Memory B cell (primary cell): ENCODE measurements at regions not wholly inside any gene's neighbourhood (a gene's known extent, or its start where the extent isn't known, plus 50 kb on each side); places are given as distances from the start of the nearest gene placed in this dataset.

ENCODE experiments used
- ATAC-seq: fragments of 150-1000 bp; cut with Tn5 transposase; 2 replicates; pipeline ENCODE4 v1.10.0; 2021; ENCODE audit warnings: low read depth, mild to moderate bottlenecking, moderate library complexity
- DNase-seq, 2 donors: peaks; one replicate each; pipeline ENCODE4 v3.0.0; 2022; ENCODE audit warnings: low spot score in 2 of 2
- H3K27ac Mint-ChIP-seq: one replicate; pipeline ENCODE4 v1.8.0; 2022; ENCODE audit warnings: mild to moderate bottlenecking, moderate library complexity, mixed read lengths
- H3K27me3 Mint-ChIP-seq: one replicate; pipeline ENCODE4 v1.8.0; 2022; ENCODE audit warnings: mixed read lengths
- H3K36me3 Mint-ChIP-seq: one replicate; pipeline ENCODE4 v1.8.0; 2022; ENCODE audit warnings: mild to moderate bottlenecking, mixed read lengths
- H3K4me1 Mint-ChIP-seq: one replicate; pipeline ENCODE4 v1.8.0; 2022; ENCODE audit warnings: mixed read lengths
- H3K4me3 Mint-ChIP-seq: one replicate; pipeline ENCODE4 v1.8.0; 2022; ENCODE audit warnings: mild to moderate bottlenecking, moderate library complexity, mixed read lengths
- H3K9me3 Mint-ChIP-seq: one replicate; pipeline ENCODE4 v1.8.0; 2022; ENCODE audit warnings: mixed read lengths

DNA sequence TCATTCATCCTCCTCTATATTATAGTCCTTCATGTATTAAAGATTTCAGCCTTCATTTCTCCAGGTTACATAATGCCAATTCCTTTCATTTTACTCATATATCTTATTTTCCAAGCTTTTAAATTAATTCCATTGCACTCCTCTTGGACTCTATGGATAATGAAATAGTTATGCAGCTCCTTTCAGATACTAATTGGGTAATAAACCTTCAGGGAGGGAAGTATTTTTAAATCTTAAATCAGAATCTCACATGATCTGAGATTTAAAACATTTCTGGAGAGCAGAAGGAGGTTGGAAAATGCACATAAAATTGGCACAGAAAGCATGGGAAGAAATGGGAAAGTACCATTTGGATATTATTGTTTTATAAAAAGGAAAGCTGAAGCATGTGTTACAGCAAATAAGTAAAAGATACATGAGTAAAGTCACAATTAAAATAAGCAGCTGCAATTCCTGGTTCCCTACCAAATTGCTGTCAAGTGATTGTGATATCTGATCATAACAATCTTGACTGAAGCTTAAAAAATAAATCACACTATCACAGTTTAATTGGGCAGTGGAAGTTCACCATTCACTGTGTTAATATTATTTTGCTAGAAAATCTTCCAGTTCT is 257.9 kb upstream of the NREP start:
- peaks cover 3% of the 10 kb centered on the region for H3K27me3 Mint-ChIP-seq
- DNase-seq (no peak), ATAC-seq (no peak)
- H3K9me3 Mint-ChIP-seq = no peaks in the 10 kb centered on the region
- no peaks in the 10 kb centered on the region for H3K36me3 Mint-ChIP-seq
- H3K4me3 Mint-ChIP-seq = no peak overlapping the region
- H3K4me1 Mint-ChIP-seq = no peaks in the 10 kb centered on the region
- H3K27ac Mint-ChIP-seq = no peak overlapping the region

GRCh38 chr5:112013660-112014059 is 256.7 kb upstream of the NREP start:
- ATAC-seq (no peak), DNase-seq (no peak)
- Mint-ChIP-seq H3K4me1 (no peaks in the 10 kb centered on the region), H3K27ac (no peak overlapping the region), H3K27me3 (peaks cover 3% of the 10 kb centered on the region), H3K9me3 (no peaks in the 10 kb centered on the region), H3K4me3 (no peak overlapping the region), H3K36me3 (no peaks in the 10 kb centered on the region)

DNA sequence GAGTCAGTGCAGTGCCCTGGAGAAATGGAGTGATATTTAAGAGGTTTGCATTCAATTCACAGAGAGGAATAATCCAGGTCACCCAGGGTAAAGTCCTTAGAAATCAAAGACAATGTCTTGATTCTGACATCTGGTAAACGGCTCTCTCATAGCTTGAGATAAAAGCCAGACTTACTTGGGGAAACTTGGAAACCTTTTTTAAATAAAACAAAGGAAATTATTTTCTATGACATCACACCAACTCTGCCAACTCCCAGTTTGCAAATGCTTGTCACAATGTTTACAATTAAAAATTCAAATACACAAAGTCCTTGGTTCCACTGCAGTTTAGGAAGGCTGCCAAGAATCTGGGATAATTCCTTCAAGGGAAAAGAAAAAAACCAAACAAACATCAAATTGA is 255.1 kb upstream of the NREP start:
- no peak for DNase-seq
- ATAC-seq = no peak
- no peak overlapping the region for H3K27ac Mint-ChIP-seq

GRCh38 chr5:112010475-112010874 is 253.5 kb upstream of the NREP start:
- no peaks in the 10 kb centered on the region for H3K9me3 Mint-ChIP-seq
- H3K27me3 Mint-ChIP-seq = peaks cover 3% of the 10 kb centered on the region
- DNase-seq (no peak), ATAC-seq (no peak)
- H3K4me1 Mint-ChIP-seq = no peaks in the 10 kb centered on the region
- H3K4me3 Mint-ChIP-seq = no peak overlapping the region
- no peaks in the 10 kb centered on the region for H3K36me3 Mint-ChIP-seq
- no peak overlapping the region for H3K27ac Mint-ChIP-seq

More for the DNA sequence above, 255.1 kb upstream of the NREP start:
- no peaks in the 10 kb centered on the region for H3K36me3 Mint-ChIP-seq
- H3K9me3 Mint-ChIP-seq = no peaks in the 10 kb centered on the region
- H3K4me1 Mint-ChIP-seq = no peaks in the 10 kb centered on the region
- no peak overlapping the region for H3K4me3 Mint-ChIP-seq
- peaks cover 3% of the 10 kb centered on the region for H3K27me3 Mint-ChIP-seq

GRCh38 chr5:112006721-112007120 is 249.7 kb upstream of the NREP start:
- no peaks in the 10 kb centered on the region for H3K4me1 Mint-ChIP-seq
- no peak overlapping the region for H3K27ac Mint-ChIP-seq
- no peaks in the 10 kb centered on the region for H3K9me3 Mint-ChIP-seq
- ATAC-seq (no peak), DNase-seq (no peak)
- no peak overlapping the region for H3K4me3 Mint-ChIP-seq
- H3K36me3 Mint-ChIP-seq = no peaks in the 10 kb centered on the region
- peaks cover 3% of the 10 kb centered on the region for H3K27me3 Mint-ChIP-seq

DNA sequence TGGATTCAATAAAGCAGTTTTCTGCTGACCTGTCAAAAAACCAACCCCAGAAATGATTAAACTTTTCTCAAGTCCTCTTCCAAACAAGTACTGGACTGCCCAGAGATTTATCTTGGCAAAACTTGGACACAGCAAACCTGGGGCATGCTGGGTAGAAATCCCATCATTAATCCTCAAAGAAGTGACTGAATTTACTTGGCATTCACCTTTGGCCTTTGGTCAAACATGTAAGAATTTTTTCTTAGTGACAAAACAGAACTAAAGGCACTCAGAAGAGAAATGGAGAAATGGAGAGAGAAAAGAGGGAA is 248.6 kb upstream of the NREP start:
- H3K27ac Mint-ChIP-seq = no peak overlapping the region
- H3K36me3 Mint-ChIP-seq = no peaks in the 10 kb centered on the region
- H3K4me1 Mint-ChIP-seq = no peaks in the 10 kb centered on the region
- H3K27me3 Mint-ChIP-seq = peaks cover 3% of the 10 kb centered on the region
- no peak overlapping the region for H3K4me3 Mint-ChIP-seq
- DNase-seq (no peak), ATAC-seq (no peak)
- H3K9me3 Mint-ChIP-seq = no peaks in the 10 kb centered on the region

- H3K4me3 Mint-ChIP-seq = no peak overlapping the region
- no peak for ATAC-seq
- H3K27ac Mint-ChIP-seq = no peak overlapping the region
- no peaks in the 10 kb centered on the region for H3K4me1 Mint-ChIP-seq
- no peaks in the 10 kb centered on the region for H3K9me3 Mint-ChIP-seq
- DNase-seq = no peak
- H3K36me3 Mint-ChIP-seq = no peaks in the 10 kb centered on the region
- no peaks in the 10 kb centered on the region for H3K27me3 Mint-ChIP-seq
Observed at GRCh38 chr5:112004867-112005622, 248.1 kb upstream of the NREP start.

DNA sequence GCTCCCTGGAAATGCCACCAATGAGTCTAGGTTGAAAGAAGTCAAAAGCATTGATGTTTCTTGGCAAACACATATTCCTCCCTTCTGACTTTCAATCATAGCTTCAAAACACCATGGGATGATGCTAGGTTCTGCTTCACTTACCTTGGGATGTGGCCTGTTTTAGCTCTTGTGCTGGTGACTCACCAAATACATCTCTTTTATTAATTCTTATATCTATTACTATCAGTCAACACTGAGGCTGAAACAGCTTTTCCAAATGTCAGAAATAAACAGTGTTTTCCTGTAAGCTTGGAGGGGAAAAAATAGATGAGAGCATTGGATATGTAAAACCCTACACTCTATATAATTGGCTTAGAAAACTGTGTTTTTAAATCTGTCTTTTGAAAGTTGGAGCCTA is 245.4 kb upstream of the NREP start:
- ATAC-seq = no peak
- no peak for DNase-seq
- no peaks in the 10 kb centered on the region for H3K9me3 Mint-ChIP-seq
- H3K4me3 Mint-ChIP-seq = no peak overlapping the region
- H3K27me3 Mint-ChIP-seq = no peaks in the 10 kb centered on the region
- H3K36me3 Mint-ChIP-seq = no peaks in the 10 kb centered on the region
- H3K27ac Mint-ChIP-seq = no peak overlapping the region
- no peaks in the 10 kb centered on the region for H3K4me1 Mint-ChIP-seq

DNA sequence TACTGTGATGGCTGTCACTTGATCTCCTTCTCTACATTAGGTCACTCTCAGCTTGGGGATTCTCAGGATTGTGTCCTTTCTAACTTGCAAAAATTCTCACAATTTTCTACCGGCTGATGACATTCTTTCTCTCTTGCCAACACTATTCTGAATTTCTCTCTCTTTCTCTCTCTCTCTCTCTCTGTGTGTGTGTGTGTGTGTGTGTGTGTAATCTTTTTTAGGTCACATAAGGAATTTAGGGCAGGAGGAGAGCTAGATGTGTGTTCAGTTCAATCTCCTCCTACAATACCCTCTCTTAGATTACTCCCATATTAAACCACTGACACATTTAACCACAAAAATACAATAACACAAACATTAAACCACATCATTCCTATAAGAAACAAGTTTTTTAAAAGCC is 242.3 kb upstream of the NREP start:
- H3K4me3 Mint-ChIP-seq = no peak overlapping the region
- no peaks in the 10 kb centered on the region for H3K9me3 Mint-ChIP-seq
- no peaks in the 10 kb centered on the region for H3K4me1 Mint-ChIP-seq
- no peak overlapping the region for H3K27ac Mint-ChIP-seq
- no peaks in the 10 kb centered on the region for H3K36me3 Mint-ChIP-seq
- no peaks in the 10 kb centered on the region for H3K27me3 Mint-ChIP-seq
- DNase-seq (no peak), ATAC-seq (no peak)

- DNase-seq (no peak), ATAC-seq (no peak)
- H3K9me3 Mint-ChIP-seq = no peaks in the 10 kb centered on the region
- H3K36me3 Mint-ChIP-seq = no peaks in the 10 kb centered on the region
- no peak overlapping the region for H3K27ac Mint-ChIP-seq
- H3K4me3 Mint-ChIP-seq = no peak overlapping the region
- H3K4me1 Mint-ChIP-seq = no peaks in the 10 kb centered on the region
- H3K27me3 Mint-ChIP-seq = no peaks in the 10 kb centered on the region
Observed at GRCh38 chr5:111998871-111999270, 241.9 kb upstream of the NREP start.

DNA sequence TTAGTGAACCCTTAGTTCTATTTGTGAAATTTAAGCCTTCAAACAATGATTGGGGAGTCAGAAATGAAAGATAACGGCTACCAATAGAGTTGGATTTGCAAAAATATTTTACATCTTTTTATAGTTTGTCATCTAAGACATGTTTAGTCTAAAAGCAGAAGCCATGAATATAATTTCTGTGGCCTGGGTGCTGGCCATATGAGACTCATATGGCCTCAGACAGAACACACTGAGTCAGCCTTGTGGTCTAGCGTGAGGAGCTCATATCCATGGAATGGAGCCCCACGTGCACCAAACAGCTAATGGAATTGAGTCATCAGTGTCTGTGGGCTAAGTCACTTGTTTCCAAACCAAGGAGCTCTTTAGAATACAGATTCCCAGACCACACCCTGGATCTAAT is 240.7 kb upstream of the NREP start:
- H3K4me3 Mint-ChIP-seq = no peak overlapping the region
- H3K27me3 Mint-ChIP-seq = no peaks in the 10 kb centered on the region
- no peaks in the 10 kb centered on the region for H3K36me3 Mint-ChIP-seq
- DNase-seq (no peak), ATAC-seq (no peak)
- no peaks in the 10 kb centered on the region for H3K9me3 Mint-ChIP-seq
- no peaks in the 10 kb centered on the region for H3K4me1 Mint-ChIP-seq
- no peak overlapping the region for H3K27ac Mint-ChIP-seq

GRCh38 chr5:111997308-111997707 is 240.3 kb upstream of the NREP start:
- Mint-ChIP-seq H3K36me3 (no peaks in the 10 kb centered on the region), H3K27ac (no peak overlapping the region), H3K27me3 (no peaks in the 10 kb centered on the region), H3K9me3 (no peaks in the 10 kb centered on the region), H3K4me1 (no peaks in the 10 kb centered on the region), H3K4me3 (no peak overlapping the region)
- DNase-seq (no peak), ATAC-seq (no peak)

GRCh38 chr5:111996574-111996973 is 239.6 kb upstream of the NREP start:
- no peak overlapping the region for H3K27ac Mint-ChIP-seq

DNA sequence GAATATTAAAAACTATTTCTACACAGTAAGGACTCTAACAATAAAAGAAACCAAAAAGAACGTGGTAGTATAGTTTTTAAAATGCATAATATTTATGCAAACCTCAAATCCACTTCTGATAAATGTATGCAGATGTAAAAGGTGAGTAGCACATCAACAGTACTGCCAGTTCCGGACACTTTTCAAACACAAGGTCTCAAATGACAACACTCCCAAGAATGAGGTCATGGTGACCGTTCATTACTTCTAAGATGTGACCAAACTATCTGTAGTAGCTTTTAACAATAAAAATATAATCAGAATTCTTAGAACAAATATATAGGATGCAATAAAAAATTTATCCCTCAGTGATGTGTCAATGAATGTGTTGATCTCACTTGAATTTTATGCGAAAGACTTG is 238.7 kb upstream of the NREP start:
- H3K4me3 Mint-ChIP-seq = no peak overlapping the region
- no peaks in the 10 kb centered on the region for H3K36me3 Mint-ChIP-seq
- DNase-seq (no peak), ATAC-seq (no peak)
- H3K9me3 Mint-ChIP-seq = no peaks in the 10 kb centered on the region
- H3K27me3 Mint-ChIP-seq = no peaks in the 10 kb centered on the region
- H3K27ac Mint-ChIP-seq = no peak overlapping the region
- H3K4me1 Mint-ChIP-seq = no peaks in the 10 kb centered on the region

More at GRCh38 chr5:111996574-111996973, 239.6 kb upstream of the NREP start:
- H3K9me3 Mint-ChIP-seq = no peaks in the 10 kb centered on the region
- DNase-seq (no peak), ATAC-seq (no peak)
- no peak overlapping the region for H3K4me3 Mint-ChIP-seq
- no peaks in the 10 kb centered on the region for H3K27me3 Mint-ChIP-seq
- no peaks in the 10 kb centered on the region for H3K36me3 Mint-ChIP-seq
- no peaks in the 10 kb centered on the region for H3K4me1 Mint-ChIP-seq

GRCh38 chr5:111993242-111993641 is 236.2 kb upstream of the NREP start:
- H3K27ac Mint-ChIP-seq = no peak overlapping the region
- no peaks in the 10 kb centered on the region for H3K4me1 Mint-ChIP-seq
- H3K36me3 Mint-ChIP-seq = no peaks in the 10 kb centered on the region
- H3K4me3 Mint-ChIP-seq = no peak overlapping the region
- ATAC-seq (no peak), DNase-seq (no peak)
- H3K27me3 Mint-ChIP-seq = no peaks in the 10 kb centered on the region
- peaks cover 3% of the 10 kb centered on the region for H3K9me3 Mint-ChIP-seq
